WTC11 (cell line): ENCODE measurements at regions not wholly inside any gene's neighbourhood (a gene's known extent, or its start where the extent isn't known, plus 50 kb on each side); places are given as distances from the start of the nearest gene placed in this dataset.

ENCODE experiments used
- ATAC-seq: fragments of 200-7000 bp; cut with Tn5 transposase; 2 replicates; pipeline ENCODE4 v1.10.0; 2021; ENCODE audit warnings: mild to moderate bottlenecking, moderate library complexity
- CTCF ChIA-PET: fragments of 300-600 bp; sonication (Branson Sonifier 250); formaldehyde crosslinking; loops from one replicate; lab custom pipeline; 2021; ENCODE audit warnings: antibody characterized with exemption; lab: Charles Lee
- POLR2A ChIA-PET: fragments of 350-600 bp; sonication (Branson Sonifier 250); formaldehyde crosslinking; loops from one replicate; lab custom pipeline; 2021; ENCODE audit warnings: antibody characterized with exemption; lab: Charles Lee
- DNase-seq: peaks from one replicate; pipeline ENCODE4 v3.0.0; 2021; ENCODE audit warnings: low spot score
- H3K27ac Mint-ChIP-seq: 2 replicates; pipeline ENCODE4 v1.8.0; 2021; ENCODE audit warnings: mixed read lengths
- H3K27me3 Mint-ChIP-seq: 2 replicates; pipeline ENCODE4 v1.8.0; 2021; ENCODE audit warnings: low read depth, mild to moderate bottlenecking, moderate library complexity, mixed read lengths
- H3K36me3 Mint-ChIP-seq: 2 replicates; pipeline ENCODE4 v1.8.0; 2021; ENCODE audit warnings: mixed read lengths
- H3K4me1 Mint-ChIP-seq: 2 replicates; pipeline ENCODE4 v1.8.0; 2022; ENCODE audit warnings: mixed read lengths
- H3K4me3 Mint-ChIP-seq: 2 replicates; pipeline ENCODE4 v1.8.0; 2021; ENCODE audit warnings: mild to moderate bottlenecking, moderate library complexity, mixed read lengths
- H3K9me3 Mint-ChIP-seq: 2 replicates; pipeline ENCODE4 v1.8.0; 2021; ENCODE audit warnings: mixed read lengths
- AFF4 ChIP-seq: sonication (generic); formaldehyde crosslinking; IDR thresholded peaks from 2 replicates; pipeline ENCODE4 v1.8.1; 2023; ENCODE audit warnings: mild to moderate bottlenecking, missing genetic modification reagents, borderline replicate concordance
- ARID4B ChIP-seq: sonication (generic); formaldehyde crosslinking; IDR thresholded peaks from 2 replicates; pipeline ENCODE4 v1.8.0; 2023; ENCODE audit warnings: missing genetic modification reagents, mild to moderate bottlenecking, borderline replicate concordance
- CBFB ChIP-seq: sonication (generic); formaldehyde crosslinking; IDR thresholded peaks from 2 replicates; pipeline ENCODE4 v1.8.1; 2022; ENCODE audit warnings: mild to moderate bottlenecking, low read depth, missing genetic modification reagents
- CTCF ChIP-seq: fragments of 200-600 bp; IDR thresholded peaks from 2 replicates; pipeline ENCODE4 v1.8.0; 2022; ENCODE audit warnings: antibody characterized with exemption
- E2F5 ChIP-seq: sonication (generic); formaldehyde crosslinking; IDR thresholded peaks from 2 replicates; pipeline ENCODE4 v1.8.1; 2022; ENCODE audit warnings: mild to moderate bottlenecking, moderate library complexity, missing genetic modification reagents
- IRF2 ChIP-seq: sonication (generic); formaldehyde crosslinking; IDR thresholded peaks from 2 replicates; pipeline ENCODE4 v1.8.0; 2022; ENCODE audit warnings: low read depth, missing genetic modification reagents, borderline replicate concordance
- JAZF1 ChIP-seq: fragments of 250-450 bp; sonication (Bioruptor Pico); IDR thresholded peaks from 2 replicates; pipeline ENCODE4 v1.9.0; 2021; ENCODE audit warnings: moderate library complexity, mild to moderate bottlenecking, inconsistent platforms
- MXD4 ChIP-seq: fragments of 250-450 bp; sonication (Bioruptor Pico); IDR thresholded peaks from 2 replicates; pipeline ENCODE4 v1.8.0; 2021; ENCODE audit warnings: mild to moderate bottlenecking, moderate library complexity, borderline replicate concordance
- TCF7 ChIP-seq: sonication (generic); formaldehyde crosslinking; IDR thresholded peaks from 2 replicates; pipeline ENCODE4 v1.8.0; 2022; ENCODE audit warnings: mild to moderate bottlenecking, low read depth, missing genetic modification reagents, moderate library complexity
- USF1 ChIP-seq: sonication (generic); formaldehyde crosslinking; IDR thresholded peaks from 2 replicates; pipeline ENCODE4 v1.8.0; 2022; ENCODE audit warnings: mild to moderate bottlenecking, missing genetic modification reagents
- USF2 ChIP-seq: sonication (generic); formaldehyde crosslinking; IDR thresholded peaks from 2 replicates; pipeline ENCODE4 v1.8.1; 2023; ENCODE audit warnings: mild to moderate bottlenecking, missing genetic modification reagents, moderate library complexity
- ZNF121 ChIP-seq: sonication (generic); formaldehyde crosslinking; IDR thresholded peaks from 2 replicates; pipeline ENCODE4 v1.8.0; 2023; ENCODE audit warnings: missing genetic modification reagents
- ZNF263 ChIP-seq: sonication (generic); formaldehyde crosslinking; IDR thresholded peaks from 2 replicates; pipeline ENCODE4 v1.8.1; 2022; ENCODE audit warnings: low read depth, mild to moderate bottlenecking, moderate library complexity, missing genetic modification reagents
- ZNF423 ChIP-seq: fragments of 250-450 bp; sonication (Bioruptor Pico); IDR thresholded peaks from 2 replicates; pipeline ENCODE4 v2.1.2; 2022; ENCODE audit warnings: mild to moderate bottlenecking, moderate library complexity
- ZNF512 ChIP-seq: sonication (generic); formaldehyde crosslinking; IDR thresholded peaks from 2 replicates; pipeline ENCODE4 v1.8.1; 2022; ENCODE audit warnings: missing genetic modification reagents, borderline replicate concordance

- ChIA-PET POLR2A (no interaction called here), CTCF (no interaction called here)
- Mint-ChIP-seq H3K4me3 (no peak overlapping the region), H3K4me1 (peaks cover 1% of the 10 kb centered on the region; the same call in 1 of the 2 replicates), H3K9me3 (peaks cover 14% of the 10 kb centered on the region), H3K27me3 (peaks cover 5% of the 10 kb centered on the region), H3K27ac (no peak overlapping the region), H3K36me3 (peaks cover 7% of the 10 kb centered on the region)
- no peak for DNase-seq
- TF ChIP-seq E2F5 (no peak), IRF2 (CRISPR knock-in tag) (no peak), AFF4 (no peak), ZNF263 (CRISPR knock-in tag) (no peak), JAZF1 (CRISPR knock-in tag) (no peak), TCF7 (no peak), MXD4 (CRISPR knock-in tag) (no peak), ARID4B (CRISPR knock-in tag) (no peak), USF2 (CRISPR knock-in tag) (no peak), CBFB (CRISPR knock-in tag) (no peak), ZNF512 (CRISPR knock-in tag) (no peak), USF1 (CRISPR knock-in tag) (no peak), ZNF121 (CRISPR knock-in tag) (no peak), ZNF423 (CRISPR knock-in tag) (no peak), CTCF (no peak)
- ATAC-seq = no peak
These were observed 274.8 kb downstream of the TFAP2C start for GRCh38 chr20:56903858-56904257.
